Upper lobe of left lung (tissue), 4 donors: ENCODE measurements at regions not wholly inside any gene's neighbourhood (a gene's known extent, or its start where the extent isn't known, plus 50 kb on each side); places are given as distances from the start of the nearest gene placed in this dataset.

ENCODE experiments used
- POLR2A ChIP-seq, 4 donors: fragments of 450-650 bp; IDR thresholded peaks; one replicate each; pipeline ENCODE4 v1.5.1; 2016 to 2017; ENCODE audit warnings: antibody characterized with exemption in 4 of 4, mild to moderate bottlenecking in 2 of 4
- TF ChIP-seq, protein P1 (sequence below), 6 experiments: fragments of 450-650 bp in 4 of 6; fragments of 200-600 bp in 2 of 6; sonication (generic) in 2 of 6; IDR thresholded peaks; one replicate each; pipeline ENCODE4 v1.5.1; 2016 to 2019; ENCODE audit warnings: antibody characterized with exemption in 6 of 6

DNA sequence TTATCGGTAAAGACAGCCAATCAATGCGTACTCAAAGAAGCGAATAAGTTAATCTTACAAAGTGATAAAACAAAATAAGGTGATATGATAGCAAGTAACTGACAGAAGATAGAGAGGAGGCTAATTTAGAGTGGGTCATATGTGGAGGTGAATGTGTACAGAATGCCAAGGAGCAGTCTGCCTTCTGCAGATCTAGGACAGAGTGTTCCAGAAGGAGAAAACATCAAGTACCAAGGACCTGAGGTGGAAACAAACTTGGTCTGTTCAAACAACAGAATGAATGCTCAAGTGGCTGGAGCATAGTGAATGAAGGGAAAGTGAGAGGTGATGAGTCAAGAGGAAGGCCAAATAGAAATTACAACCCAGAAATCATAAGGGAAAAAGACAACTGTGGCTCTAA lies 170.3 kb upstream of the BMP4 start:
- TF ChIP-seq, protein P1, sequence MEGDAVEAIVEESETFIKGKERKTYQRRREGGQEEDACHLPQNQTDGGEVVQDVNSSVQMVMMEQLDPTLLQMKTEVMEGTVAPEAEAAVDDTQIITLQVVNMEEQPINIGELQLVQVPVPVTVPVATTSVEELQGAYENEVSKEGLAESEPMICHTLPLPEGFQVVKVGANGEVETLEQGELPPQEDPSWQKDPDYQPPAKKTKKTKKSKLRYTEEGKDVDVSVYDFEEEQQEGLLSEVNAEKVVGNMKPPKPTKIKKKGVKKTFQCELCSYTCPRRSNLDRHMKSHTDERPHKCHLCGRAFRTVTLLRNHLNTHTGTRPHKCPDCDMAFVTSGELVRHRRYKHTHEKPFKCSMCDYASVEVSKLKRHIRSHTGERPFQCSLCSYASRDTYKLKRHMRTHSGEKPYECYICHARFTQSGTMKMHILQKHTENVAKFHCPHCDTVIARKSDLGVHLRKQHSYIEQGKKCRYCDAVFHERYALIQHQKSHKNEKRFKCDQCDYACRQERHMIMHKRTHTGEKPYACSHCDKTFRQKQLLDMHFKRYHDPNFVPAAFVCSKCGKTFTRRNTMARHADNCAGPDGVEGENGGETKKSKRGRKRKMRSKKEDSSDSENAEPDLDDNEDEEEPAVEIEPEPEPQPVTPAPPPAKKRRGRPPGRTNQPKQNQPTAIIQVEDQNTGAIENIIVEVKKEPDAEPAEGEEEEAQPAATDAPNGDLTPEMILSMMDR (IDR thresholded peaks at IDR 0.05) = no peak
- TF ChIP-seq POLR2A (IDR thresholded peaks at IDR 0.05) = no peak
